ENCODE measurements at regions not wholly inside any gene's neighbourhood (a gene's known extent, or its start where the extent isn't known, plus 50 kb on each side); places are given as distances from the start of the nearest gene placed in this dataset.
"Not testable (repeated sequence)": the region's sequence is repeated elsewhere in the genome, so short reads cannot be mapped to it uniquely, and the experiment has no call there.

- DNase-seq (ENCODE audit: low read depth): no peak
These were observed 304.1 kb upstream of the COBL start for GRCh38 chr7:51620706-51621105.

- DNase-seq (ENCODE audit: low read depth): no peak
These were observed 303.3 kb upstream of the COBL start for GRCh38 chr7:51619880-51620279.

GRCh38 chr7:51617686-51618085 lies 301.1 kb upstream of the COBL start:
- no peak for DNase-seq (ENCODE audit: low read depth)

- DNase-seq (ENCODE audit: low read depth): no peak
These were observed 297.3 kb upstream of the COBL start for GRCh38 chr7:51613911-51614357.

- DNase-seq (ENCODE audit: low read depth): no peak
These were observed 295.3 kb upstream of the COBL start for GRCh38 chr7:51611937-51612336.

- DNase-seq (ENCODE audit: low read depth): no peak
These were observed 290.8 kb upstream of the COBL start for GRCh38 chr7:51607447-51607846.

- DNase-seq (ENCODE audit: low read depth): no peak
These were observed 290.1 kb upstream of the COBL start for GRCh38 chr7:51606601-51607154.

- DNase-seq (ENCODE audit: low read depth): no peak
These were observed 285.8 kb upstream of the COBL start for GRCh38 chr7:51602376-51602775.

GRCh38 chr7:51601461-51601860 lies 284.9 kb upstream of the COBL start:
- DNase-seq (ENCODE audit: low read depth): no peak

- not testable (repeated sequence) for DNase-seq (ENCODE audit: low read depth)
These were observed 283.3 kb upstream of the COBL start for GRCh38 chr7:51599935-51600334.

GRCh38 chr7:51593628-51594027 lies 277.0 kb upstream of the COBL start:
- DNase-seq (ENCODE audit: low read depth): no peak

- no peak for DNase-seq (ENCODE audit: low read depth)
These were observed 276.4 kb upstream of the COBL start for GRCh38 chr7:51592842-51593599.

- DNase-seq (ENCODE audit: low read depth): no peak
These were observed 274.6 kb upstream of the COBL start for GRCh38 chr7:51591223-51591622.

- no peak for DNase-seq (ENCODE audit: low read depth)
These were observed 274.1 kb upstream of the COBL start for GRCh38 chr7:51590746-51591145.

- no peak for DNase-seq (ENCODE audit: low read depth)
These were observed 272.5 kb upstream of the COBL start for GRCh38 chr7:51589111-51589510.

- no peak for DNase-seq (ENCODE audit: low read depth)
These were observed 271.0 kb upstream of the COBL start for GRCh38 chr7:51587604-51588003.

- DNase-seq (ENCODE audit: low read depth): no peak
These were observed 260.8 kb upstream of the COBL start for GRCh38 chr7:51577390-51577789.

GRCh38 chr7:51569581-51569980 lies 253.0 kb upstream of the COBL start:
- DNase-seq (ENCODE audit: low read depth): no peak

- DNase-seq (ENCODE audit: low read depth): no peak
These were observed 252.6 kb upstream of the COBL start for GRCh38 chr7:51569176-51569575.

- DNase-seq (ENCODE audit: low read depth): no peak
These were observed 234.5 kb upstream of the COBL start for GRCh38 chr7:51551070-51551469.

GRCh38 chr7:51545131-51545530 lies 228.5 kb upstream of the COBL start:
- DNase-seq (ENCODE audit: low read depth): no peak

- DNase-seq (ENCODE audit: low read depth): no peak
These were observed 227.4 kb upstream of the COBL start for GRCh38 chr7:51543801-51544553.

- DNase-seq (ENCODE audit: low read depth): not testable (repeated sequence)
These were observed 224.3 kb upstream of the COBL start for GRCh38 chr7:51540906-51541305.
